WTC11 (cell line): ENCODE measurements at regions not wholly inside any gene's neighbourhood (a gene's known extent, or its start where the extent isn't known, plus 50 kb on each side); places are given as distances from the start of the nearest gene placed in this dataset.

Experiments
- ATAC-seq: fragments of 200-7000 bp; cut with Tn5 transposase; 2 replicates; pipeline ENCODE4 v1.10.0; 2021; ENCODE audit warnings: mild to moderate bottlenecking, moderate library complexity
- CTCF ChIA-PET: fragments of 300-600 bp; sonication (Branson Sonifier 250); formaldehyde crosslinking; loops from one replicate; lab custom pipeline; 2021; ENCODE audit warnings: antibody characterized with exemption; lab: Charles Lee
- POLR2A ChIA-PET: fragments of 350-600 bp; sonication (Branson Sonifier 250); formaldehyde crosslinking; loops from one replicate; lab custom pipeline; 2021; ENCODE audit warnings: antibody characterized with exemption; lab: Charles Lee
- DNase-seq: peaks from one replicate; pipeline ENCODE4 v3.0.0; 2021; ENCODE audit warnings: low spot score
- H3K27ac Mint-ChIP-seq: 2 replicates; pipeline ENCODE4 v1.8.0; 2021; ENCODE audit warnings: mixed read lengths
- H3K27me3 Mint-ChIP-seq: 2 replicates; pipeline ENCODE4 v1.8.0; 2021; ENCODE audit warnings: low read depth, mild to moderate bottlenecking, moderate library complexity, mixed read lengths
- H3K36me3 Mint-ChIP-seq: 2 replicates; pipeline ENCODE4 v1.8.0; 2021; ENCODE audit warnings: mixed read lengths
- H3K4me1 Mint-ChIP-seq: 2 replicates; pipeline ENCODE4 v1.8.0; 2022; ENCODE audit warnings: mixed read lengths
- H3K4me3 Mint-ChIP-seq: 2 replicates; pipeline ENCODE4 v1.8.0; 2021; ENCODE audit warnings: mild to moderate bottlenecking, moderate library complexity, mixed read lengths
- H3K9me3 Mint-ChIP-seq: 2 replicates; pipeline ENCODE4 v1.8.0; 2021; ENCODE audit warnings: mixed read lengths
- AFF4 ChIP-seq: sonication (generic); formaldehyde crosslinking; IDR thresholded peaks from 2 replicates; pipeline ENCODE4 v1.8.1; 2023; ENCODE audit warnings: mild to moderate bottlenecking, missing genetic modification reagents, borderline replicate concordance
- ATF6 ChIP-seq: sonication (generic); formaldehyde crosslinking; IDR thresholded peaks from 2 replicates; pipeline ENCODE4 v1.8.1; 2023; ENCODE audit warnings: mild to moderate bottlenecking, missing genetic modification reagents
- EMX1 ChIP-seq: fragments of 250-450 bp; sonication (Bioruptor Pico); IDR thresholded peaks from 2 replicates; pipeline ENCODE4 v1.8.0; 2021; ENCODE audit warnings: mild to moderate bottlenecking
- FOXJ3 ChIP-seq: sonication (generic); formaldehyde crosslinking; IDR thresholded peaks from 2 replicates; pipeline ENCODE4 v1.9.0; 2021; ENCODE audit warnings: missing genetic modification reagents, mild to moderate bottlenecking, borderline replicate concordance
- FOXK1 ChIP-seq: sonication (generic); formaldehyde crosslinking; IDR thresholded peaks from 2 replicates; pipeline ENCODE4 v1.8.0; 2022; ENCODE audit warnings: mild to moderate bottlenecking, moderate library complexity, missing genetic modification reagents
- GRHL2 ChIP-seq: fragments of 250-450 bp; sonication (Bioruptor Pico); IDR thresholded peaks from 2 replicates; pipeline ENCODE4 v1.8.0; 2022; ENCODE audit warnings: mild to moderate bottlenecking, moderate library complexity; ENCODE audit not compliant: insufficient replicate concordance, severe bottlenecking
- IRF2 ChIP-seq: sonication (generic); formaldehyde crosslinking; IDR thresholded peaks from 2 replicates; pipeline ENCODE4 v1.8.0; 2022; ENCODE audit warnings: low read depth, missing genetic modification reagents, borderline replicate concordance
- JUN ChIP-seq: sonication (generic); formaldehyde crosslinking; IDR thresholded peaks from 2 replicates; pipeline ENCODE4 v1.8.0; 2023; ENCODE audit warnings: mild to moderate bottlenecking, missing genetic modification reagents
- NFYB ChIP-seq: sonication (generic); formaldehyde crosslinking; conservative IDR thresholded peaks from 2 replicates; pipeline ENCODE4 v1.8.0; 2022; ENCODE audit warnings: low read depth, missing genetic modification reagents
- NR2C2 ChIP-seq: sonication (generic); formaldehyde crosslinking; IDR thresholded peaks from 2 replicates; pipeline ENCODE4 v1.8.0; 2022; ENCODE audit warnings: mild to moderate bottlenecking, missing genetic modification reagents
- RORB ChIP-seq: fragments of 250-450 bp; sonication (Bioruptor Pico); IDR thresholded peaks from 2 replicates; pipeline ENCODE4 v1.9.0; 2021; ENCODE audit warnings: mild to moderate bottlenecking
- SMAD4 ChIP-seq: sonication (generic); formaldehyde crosslinking; IDR thresholded peaks from 2 replicates; pipeline ENCODE4 v1.8.0; 2022; ENCODE audit warnings: mild to moderate bottlenecking, missing genetic modification reagents
- TCF7 ChIP-seq: sonication (generic); formaldehyde crosslinking; IDR thresholded peaks from 2 replicates; pipeline ENCODE4 v1.8.0; 2022; ENCODE audit warnings: mild to moderate bottlenecking, low read depth, missing genetic modification reagents, moderate library complexity
- TP53 ChIP-seq: sonication (generic); formaldehyde crosslinking; IDR thresholded peaks from 2 replicates; pipeline ENCODE4 v1.8.1; 2023; ENCODE audit warnings: mild to moderate bottlenecking, missing genetic modification reagents
- ZBTB21 ChIP-seq: sonication (generic); formaldehyde crosslinking; IDR thresholded peaks from 2 replicates; pipeline ENCODE4 v1.8.1; 2023; ENCODE audit warnings: mild to moderate bottlenecking, missing genetic modification reagents, borderline replicate concordance
- ZNF138 ChIP-seq: sonication (generic); formaldehyde crosslinking; conservative IDR thresholded peaks from 2 replicates; pipeline ENCODE4 v1.8.1; 2022; ENCODE audit warnings: mild to moderate bottlenecking, moderate library complexity, missing genetic modification reagents
- ZNF219 ChIP-seq: sonication (generic); formaldehyde crosslinking; IDR thresholded peaks from 2 replicates; pipeline ENCODE4 v1.8.0; 2023; ENCODE audit warnings: missing genetic modification reagents, mild to moderate bottlenecking, borderline replicate concordance
- TF ChIP-seq, protein P1 (sequence below): sonication (generic); formaldehyde crosslinking; IDR thresholded peaks from 2 replicates; pipeline ENCODE4 v1.8.0; 2022; ENCODE audit warnings: mild to moderate bottlenecking, missing genetic modification reagents
- TF ChIP-seq, protein P2 (sequence below): sonication (generic); formaldehyde crosslinking; IDR thresholded peaks from 2 replicates; pipeline ENCODE4 v1.8.1; 2023; ENCODE audit warnings: mild to moderate bottlenecking, missing genetic modification reagents
- TF ChIP-seq, protein P3 (sequence below): sonication (generic); formaldehyde crosslinking; IDR thresholded peaks from 2 replicates; pipeline ENCODE4 v1.8.0; 2023; ENCODE audit warnings: missing genetic modification reagents
- TF ChIP-seq, protein P4 (sequence below): sonication (generic); formaldehyde crosslinking; IDR thresholded peaks from 2 replicates; pipeline ENCODE4 v1.8.0; 2022; ENCODE audit warnings: mild to moderate bottlenecking, missing genetic modification reagents
- TF ChIP-seq, protein P5 (sequence below): sonication (generic); formaldehyde crosslinking; IDR thresholded peaks from 2 replicates; pipeline ENCODE4 v1.8.0; 2022; ENCODE audit warnings: mild to moderate bottlenecking, missing genetic modification reagents
- TF ChIP-seq, protein P6 (sequence below): sonication (generic); formaldehyde crosslinking; IDR thresholded peaks from 2 replicates; pipeline ENCODE4 v1.8.0; 2022; ENCODE audit warnings: mild to moderate bottlenecking, missing genetic modification reagents

GRCh38 chr1:101142244-101142643, 94.6 kb upstream of the S1PR1 start:
- DNase-seq (no peak), ATAC-seq (no peak)
- no peak overlapping the region for H3K4me3 Mint-ChIP-seq
- H3K4me1 Mint-ChIP-seq, result peaks cover 18% of the 10 kb centered on the region
- no peaks in the 10 kb centered on the region for H3K9me3 Mint-ChIP-seq
- H3K27me3 Mint-ChIP-seq, result no peaks in the 10 kb centered on the region
- H3K27ac Mint-ChIP-seq, result no peak overlapping the region
- POLR2A ChIA-PET, result no interaction called here
- CTCF ChIA-PET, result no interaction called here
- no peaks in the 10 kb centered on the region for H3K36me3 Mint-ChIP-seq
- TF ChIP-seq TCF7, result no peak
- no peak for TF ChIP-seq ZBTB21 (CRISPR knock-in tag)
- TF ChIP-seq IRF2, result no peak
- TF ChIP-seq SMAD4, result no peak
- no peak for TF ChIP-seq JUN (CRISPR knock-in tag)
- TF ChIP-seq TP53, result no peak
- no peak for TF ChIP-seq GRHL2
- TF ChIP-seq FOXK1 (CRISPR knock-in tag), result no peak

GRCh38 chr1:101141376-101141775, 95.4 kb upstream of the S1PR1 start:
- POLR2A ChIA-PET, result no interaction called here
- Mint-ChIP-seq H3K27me3 (no peaks in the 10 kb centered on the region), H3K4me3 (no peak overlapping the region), H3K36me3 (no peaks in the 10 kb centered on the region), H3K4me1 (peaks cover 23% of the 10 kb centered on the region), H3K27ac (no peak overlapping the region), H3K9me3 (no peaks in the 10 kb centered on the region)
- DNase-seq, result no peak
- ATAC-seq, result no peak
- CTCF ChIA-PET, result no interaction called here
- TF ChIP-seq ZBTB21 (CRISPR knock-in tag) (no peak), ZNF219 (CRISPR knock-in tag) (no peak), EMX1 (CRISPR knock-in tag) (no peak), FOXJ3 (CRISPR knock-in tag) (no peak), NFYB (CRISPR knock-in tag) (no peak), NR2C2 (CRISPR knock-in tag) (no peak), ZNF138 (CRISPR knock-in tag) (no peak), JUN (CRISPR knock-in tag) (no peak), AFF4 (CRISPR knock-in tag) (no peak), ATF6 (CRISPR knock-in tag) (no peak), FOXK1 (CRISPR knock-in tag) (no peak), RORB (CRISPR knock-in tag) (no peak)
- TF ChIP-seq, protein P1, sequence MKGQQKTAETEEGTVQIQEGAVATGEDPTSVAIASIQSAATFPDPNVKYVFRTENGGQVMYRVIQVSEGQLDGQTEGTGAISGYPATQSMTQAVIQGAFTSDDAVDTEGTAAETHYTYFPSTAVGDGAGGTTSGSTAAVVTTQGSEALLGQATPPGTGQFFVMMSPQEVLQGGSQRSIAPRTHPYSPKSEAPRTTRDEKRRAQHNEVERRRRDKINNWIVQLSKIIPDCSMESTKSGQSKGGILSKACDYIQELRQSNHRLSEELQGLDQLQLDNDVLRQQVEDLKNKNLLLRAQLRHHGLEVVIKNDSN (CRISPR knock-in tag), result no peak
- TF ChIP-seq, protein P2, sequence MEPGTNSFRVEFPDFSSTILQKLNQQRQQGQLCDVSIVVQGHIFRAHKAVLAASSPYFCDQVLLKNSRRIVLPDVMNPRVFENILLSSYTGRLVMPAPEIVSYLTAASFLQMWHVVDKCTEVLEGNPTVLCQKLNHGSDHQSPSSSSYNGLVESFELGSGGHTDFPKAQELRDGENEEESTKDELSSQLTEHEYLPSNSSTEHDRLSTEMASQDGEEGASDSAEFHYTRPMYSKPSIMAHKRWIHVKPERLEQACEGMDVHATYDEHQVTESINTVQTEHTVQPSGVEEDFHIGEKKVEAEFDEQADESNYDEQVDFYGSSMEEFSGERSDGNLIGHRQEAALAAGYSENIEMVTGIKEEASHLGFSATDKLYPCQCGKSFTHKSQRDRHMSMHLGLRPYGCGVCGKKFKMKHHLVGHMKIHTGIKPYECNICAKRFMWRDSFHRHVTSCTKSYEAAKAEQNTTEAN (CRISPR knock-in tag), result no peak
- TF ChIP-seq, protein P3, sequence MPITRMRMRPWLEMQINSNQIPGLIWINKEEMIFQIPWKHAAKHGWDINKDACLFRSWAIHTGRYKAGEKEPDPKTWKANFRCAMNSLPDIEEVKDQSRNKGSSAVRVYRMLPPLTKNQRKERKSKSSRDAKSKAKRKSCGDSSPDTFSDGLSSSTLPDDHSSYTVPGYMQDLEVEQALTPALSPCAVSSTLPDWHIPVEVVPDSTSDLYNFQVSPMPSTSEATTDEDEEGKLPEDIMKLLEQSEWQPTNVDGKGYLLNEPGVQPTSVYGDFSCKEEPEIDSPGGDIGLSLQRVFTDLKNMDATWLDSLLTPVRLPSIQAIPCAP (CRISPR knock-in tag), result no peak
- TF ChIP-seq, protein P4, sequence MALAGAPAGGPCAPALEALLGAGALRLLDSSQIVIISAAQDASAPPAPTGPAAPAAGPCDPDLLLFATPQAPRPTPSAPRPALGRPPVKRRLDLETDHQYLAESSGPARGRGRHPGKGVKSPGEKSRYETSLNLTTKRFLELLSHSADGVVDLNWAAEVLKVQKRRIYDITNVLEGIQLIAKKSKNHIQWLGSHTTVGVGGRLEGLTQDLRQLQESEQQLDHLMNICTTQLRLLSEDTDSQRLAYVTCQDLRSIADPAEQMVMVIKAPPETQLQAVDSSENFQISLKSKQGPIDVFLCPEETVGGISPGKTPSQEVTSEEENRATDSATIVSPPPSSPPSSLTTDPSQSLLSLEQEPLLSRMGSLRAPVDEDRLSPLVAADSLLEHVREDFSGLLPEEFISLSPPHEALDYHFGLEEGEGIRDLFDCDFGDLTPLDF (CRISPR knock-in tag), result no peak
- TF ChIP-seq, protein P5, sequence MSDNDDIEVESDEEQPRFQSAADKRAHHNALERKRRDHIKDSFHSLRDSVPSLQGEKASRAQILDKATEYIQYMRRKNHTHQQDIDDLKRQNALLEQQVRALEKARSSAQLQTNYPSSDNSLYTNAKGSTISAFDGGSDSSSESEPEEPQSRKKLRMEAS, result no peak
- TF ChIP-seq, protein P6, sequence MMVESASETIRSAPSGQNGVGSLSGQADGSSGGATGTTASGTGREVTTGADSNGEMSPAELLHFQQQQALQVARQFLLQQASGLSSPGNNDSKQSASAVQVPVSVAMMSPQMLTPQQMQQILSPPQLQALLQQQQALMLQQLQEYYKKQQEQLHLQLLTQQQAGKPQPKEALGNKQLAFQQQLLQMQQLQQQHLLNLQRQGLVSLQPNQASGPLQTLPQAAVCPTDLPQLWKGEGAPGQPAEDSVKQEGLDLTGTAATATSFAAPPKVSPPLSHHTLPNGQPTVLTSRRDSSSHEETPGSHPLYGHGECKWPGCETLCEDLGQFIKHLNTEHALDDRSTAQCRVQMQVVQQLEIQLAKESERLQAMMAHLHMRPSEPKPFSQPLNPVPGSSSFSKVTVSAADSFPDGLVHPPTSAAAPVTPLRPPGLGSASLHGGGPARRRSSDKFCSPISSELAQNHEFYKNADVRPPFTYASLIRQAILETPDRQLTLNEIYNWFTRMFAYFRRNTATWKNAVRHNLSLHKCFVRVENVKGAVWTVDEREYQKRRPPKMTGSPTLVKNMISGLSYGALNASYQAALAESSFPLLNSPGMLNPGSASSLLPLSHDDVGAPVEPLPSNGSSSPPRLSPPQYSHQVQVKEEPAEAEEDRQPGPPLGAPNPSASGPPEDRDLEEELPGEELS (CRISPR knock-in tag), result no peak
